GM19397 (cell line): ENCODE measurements at regions not wholly inside any gene's neighbourhood (a gene's known extent, or its start where the extent isn't known, plus 50 kb on each side); places are given as distances from the start of the nearest gene placed in this dataset.

Experiments
- ATAC-seq: cut with Tn5 transposase; IDR thresholded peaks from one replicate; pipeline ENCODE4 v1.9.1; 2021; ENCODE audit warnings: mild to moderate bottlenecking, moderate library complexity; ENCODE audit not compliant: unreplicated experiment

- ATAC-seq: no peak
These were observed 338.8 kb upstream of the SEMA3D start for GRCh38 chr7:85525676-85526075.

GRCh38 chr7:85522070-85522469 lies 335.2 kb upstream of the SEMA3D start:
- no peak for ATAC-seq

GRCh38 chr7:85521108-85521694 lies 334.3 kb upstream of the SEMA3D start:
- ATAC-seq: no peak

- ATAC-seq: no peak
These were observed 333.3 kb upstream of the SEMA3D start for GRCh38 chr7:85520175-85520574.

- ATAC-seq: no peak
These were observed 329.8 kb upstream of the SEMA3D start for GRCh38 chr7:85516675-85517074.

GRCh38 chr7:85512790-85513189 lies 325.9 kb upstream of the SEMA3D start:
- ATAC-seq: no peak

GRCh38 chr7:85510287-85510686 lies 323.4 kb upstream of the SEMA3D start:
- no peak for ATAC-seq

GRCh38 chr7:85509476-85509875 lies 322.6 kb upstream of the SEMA3D start:
- no peak for ATAC-seq

- no peak for ATAC-seq
These were observed 322.0 kb upstream of the SEMA3D start for GRCh38 chr7:85508642-85509410.

GRCh38 chr7:85498031-85498430 lies 311.2 kb upstream of the SEMA3D start:
- ATAC-seq: no peak

GRCh38 chr7:85489498-85489897 lies 302.6 kb upstream of the SEMA3D start:
- no peak for ATAC-seq

GRCh38 chr7:85488406-85488805 lies 301.6 kb upstream of the SEMA3D start:
- ATAC-seq: no peak

GRCh38 chr7:85483177-85483576 lies 296.3 kb upstream of the SEMA3D start:
- ATAC-seq: no peak

- ATAC-seq: no peak
These were observed 293.8 kb upstream of the SEMA3D start for GRCh38 chr7:85480666-85481065.

- ATAC-seq: no peak
These were observed 293.2 kb upstream of the SEMA3D start for GRCh38 chr7:85479918-85480643.

- no peak for ATAC-seq
These were observed 291.7 kb upstream of the SEMA3D start for GRCh38 chr7:85478530-85478929.

GRCh38 chr7:85475476-85475875 lies 288.6 kb upstream of the SEMA3D start:
- ATAC-seq: no peak

- no peak for ATAC-seq
These were observed 288.2 kb upstream of the SEMA3D start for GRCh38 chr7:85475071-85475470.

GRCh38 chr7:85474234-85474633 lies 287.4 kb upstream of the SEMA3D start:
- ATAC-seq: peak; percentile 64

- ATAC-seq: no peak
These were observed 284.9 kb upstream of the SEMA3D start for GRCh38 chr7:85471740-85472139.

- ATAC-seq: no peak
These were observed 284.5 kb upstream of the SEMA3D start for GRCh38 chr7:85471307-85471706.

GRCh38 chr7:85469446-85470010 lies 282.7 kb upstream of the SEMA3D start:
- ATAC-seq: no peak
